ENCODE measurements at regions not wholly inside any gene's neighbourhood (a gene's known extent, or its start where the extent isn't known, plus 50 kb on each side); places are given as distances from the start of the nearest gene placed in this dataset.
A peak's percentile ranks its signal among the peaks of the same experiment; 100 is the strongest.

DNA sequence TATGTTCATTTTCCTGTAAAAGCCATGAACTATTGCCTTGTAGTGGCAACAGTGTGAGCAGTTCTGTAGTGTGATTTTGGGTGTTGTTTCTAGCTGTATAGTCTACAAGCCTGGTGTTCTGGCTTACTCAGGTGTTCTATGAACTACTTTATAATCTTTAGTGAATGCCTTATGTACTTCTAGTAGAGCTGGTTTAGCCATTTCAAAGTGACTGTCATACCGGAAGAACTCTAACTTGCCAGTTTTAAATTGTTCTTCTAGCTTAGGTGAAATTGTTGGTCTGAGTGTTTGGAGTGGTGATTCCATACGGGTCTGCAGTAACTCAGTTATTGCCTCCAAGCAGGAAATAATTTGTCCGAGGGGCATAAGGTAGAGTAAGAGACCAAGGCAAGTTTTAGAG lies 150.2 kb upstream of the ZNF184 start:
- Mint-ChIP-seq H3K4me3 (ENCODE audit: unreplicated experiment) (no peak overlapping the region), H3K36me3 (ENCODE audit: insufficient read depth, unreplicated experiment) (peaks cover 3% of the 10 kb centered on the region), H3K27me3 (ENCODE audit: insufficient read depth, unreplicated experiment) (peaks cover 3% of the 10 kb centered on the region), H3K27ac (ENCODE audit: unreplicated experiment) (no peak overlapping the region), H3K9me3 (ENCODE audit: unreplicated experiment) (no peaks in the 10 kb centered on the region), H3K4me1 (ENCODE audit: low read depth, unreplicated experiment) (peaks cover 16% of the 10 kb centered on the region)
- no peaks in the 10 kb centered on the region; the same call in 1 of the 2 replicates for H3K36me3 ChIP-seq (ENCODE audit: control insufficient read depth, insufficient read depth, low read length)
- H3K4me1 ChIP-seq, result peaks cover 21% of the 10 kb centered on the region
- intact Hi-C loops (cut with micrococcal nuclease; ENCODE audit: unreplicated experiment), result no loop called here
- ChIA-PET CTCF (no interaction called here), POLR2A (interaction anchor here (0.5 kb wide), 1 partner anchor 1287 kb away, joined by 3 read pairs; no protein-coding TSS in a partner anchor)
- no peaks in the 10 kb centered on the region for H3K27me3 ChIP-seq (replicated peaks; ENCODE audit: control insufficient read depth, insufficient read depth, low read length)
- no peaks in the 10 kb centered on the region for H3K9me3 ChIP-seq
- BruUV-seq (replicated peaks), result no TSS peak
- H3K4me3 ChIP-seq (ENCODE audit: low read depth, low read length), result no peak overlapping the region
- TF ChIP-seq, protein P1, sequence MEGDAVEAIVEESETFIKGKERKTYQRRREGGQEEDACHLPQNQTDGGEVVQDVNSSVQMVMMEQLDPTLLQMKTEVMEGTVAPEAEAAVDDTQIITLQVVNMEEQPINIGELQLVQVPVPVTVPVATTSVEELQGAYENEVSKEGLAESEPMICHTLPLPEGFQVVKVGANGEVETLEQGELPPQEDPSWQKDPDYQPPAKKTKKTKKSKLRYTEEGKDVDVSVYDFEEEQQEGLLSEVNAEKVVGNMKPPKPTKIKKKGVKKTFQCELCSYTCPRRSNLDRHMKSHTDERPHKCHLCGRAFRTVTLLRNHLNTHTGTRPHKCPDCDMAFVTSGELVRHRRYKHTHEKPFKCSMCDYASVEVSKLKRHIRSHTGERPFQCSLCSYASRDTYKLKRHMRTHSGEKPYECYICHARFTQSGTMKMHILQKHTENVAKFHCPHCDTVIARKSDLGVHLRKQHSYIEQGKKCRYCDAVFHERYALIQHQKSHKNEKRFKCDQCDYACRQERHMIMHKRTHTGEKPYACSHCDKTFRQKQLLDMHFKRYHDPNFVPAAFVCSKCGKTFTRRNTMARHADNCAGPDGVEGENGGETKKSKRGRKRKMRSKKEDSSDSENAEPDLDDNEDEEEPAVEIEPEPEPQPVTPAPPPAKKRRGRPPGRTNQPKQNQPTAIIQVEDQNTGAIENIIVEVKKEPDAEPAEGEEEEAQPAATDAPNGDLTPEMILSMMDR (IDR thresholded peaks at IDR 0.05; ENCODE audit: insufficient read depth in 1 of 2, low read depth in 1 of 2, low read length in 1 of 2, severe bottlenecking in 1 of 2, unreplicated experiment in 1 of 2), result no peak
- no peak for DNase-seq

DNA sequence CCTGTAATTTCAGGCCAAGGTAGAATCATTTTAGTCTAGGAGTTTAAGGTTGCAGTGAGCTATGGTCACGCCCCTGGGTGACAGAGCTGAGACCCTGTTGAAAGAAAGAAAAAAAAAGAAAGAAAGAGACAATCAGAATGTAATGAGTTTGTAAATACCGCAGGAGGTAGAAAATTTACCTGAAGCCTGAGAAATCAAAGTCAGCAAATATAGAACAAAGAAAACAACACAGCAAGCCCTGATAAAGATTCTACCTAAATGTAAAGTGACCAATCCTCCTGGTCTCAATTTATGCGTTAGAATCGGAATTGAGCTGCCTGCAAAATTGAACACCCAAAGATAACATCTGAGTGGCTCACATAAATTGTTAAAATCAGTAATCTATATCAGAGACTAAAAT lies 146.5 kb upstream of the ZNF184 start:
- Mint-ChIP-seq H3K4me1 (ENCODE audit: low read depth, unreplicated experiment) (peaks cover 6% of the 10 kb centered on the region), H3K9me3 (ENCODE audit: unreplicated experiment) (no peaks in the 10 kb centered on the region), H3K4me3 (ENCODE audit: unreplicated experiment) (no peak overlapping the region), H3K27me3 (ENCODE audit: insufficient read depth, unreplicated experiment) (peaks cover 3% of the 10 kb centered on the region), H3K36me3 (ENCODE audit: insufficient read depth, unreplicated experiment) (peaks cover 8% of the 10 kb centered on the region), H3K27ac (ENCODE audit: unreplicated experiment) (no peak overlapping the region)
- intact Hi-C loops (cut with micrococcal nuclease; ENCODE audit: unreplicated experiment), result loop anchor here (5.0 kb wide), 1 partner anchor 133 kb away; no protein-coding TSS in a partner anchor
- no peak for DNase-seq
- CTCF ChIA-PET, result no interaction called here
- POLR2A ChIA-PET, result no interaction called here
- peaks cover 2% of the 10 kb centered on the region; the same call in 1 of the 2 replicates for H3K4me1 ChIP-seq
- no peak overlapping the region for H3K4me3 ChIP-seq (ENCODE audit: low read depth, low read length)
- BruUV-seq (replicated peaks), result no TSS peak
- no peaks in the 10 kb centered on the region for H3K9me3 ChIP-seq
- no peaks in the 10 kb centered on the region for H3K36me3 ChIP-seq (ENCODE audit: control insufficient read depth, insufficient read depth, low read length)
- TF ChIP-seq, protein P1 (IDR thresholded peaks at IDR 0.05; ENCODE audit: insufficient read depth in 1 of 2, low read depth in 1 of 2, low read length in 1 of 2, severe bottlenecking in 1 of 2, unreplicated experiment in 1 of 2), result no peak
- H3K27me3 ChIP-seq (replicated peaks; ENCODE audit: control insufficient read depth, insufficient read depth, low read length), result no peaks in the 10 kb centered on the region

DNA sequence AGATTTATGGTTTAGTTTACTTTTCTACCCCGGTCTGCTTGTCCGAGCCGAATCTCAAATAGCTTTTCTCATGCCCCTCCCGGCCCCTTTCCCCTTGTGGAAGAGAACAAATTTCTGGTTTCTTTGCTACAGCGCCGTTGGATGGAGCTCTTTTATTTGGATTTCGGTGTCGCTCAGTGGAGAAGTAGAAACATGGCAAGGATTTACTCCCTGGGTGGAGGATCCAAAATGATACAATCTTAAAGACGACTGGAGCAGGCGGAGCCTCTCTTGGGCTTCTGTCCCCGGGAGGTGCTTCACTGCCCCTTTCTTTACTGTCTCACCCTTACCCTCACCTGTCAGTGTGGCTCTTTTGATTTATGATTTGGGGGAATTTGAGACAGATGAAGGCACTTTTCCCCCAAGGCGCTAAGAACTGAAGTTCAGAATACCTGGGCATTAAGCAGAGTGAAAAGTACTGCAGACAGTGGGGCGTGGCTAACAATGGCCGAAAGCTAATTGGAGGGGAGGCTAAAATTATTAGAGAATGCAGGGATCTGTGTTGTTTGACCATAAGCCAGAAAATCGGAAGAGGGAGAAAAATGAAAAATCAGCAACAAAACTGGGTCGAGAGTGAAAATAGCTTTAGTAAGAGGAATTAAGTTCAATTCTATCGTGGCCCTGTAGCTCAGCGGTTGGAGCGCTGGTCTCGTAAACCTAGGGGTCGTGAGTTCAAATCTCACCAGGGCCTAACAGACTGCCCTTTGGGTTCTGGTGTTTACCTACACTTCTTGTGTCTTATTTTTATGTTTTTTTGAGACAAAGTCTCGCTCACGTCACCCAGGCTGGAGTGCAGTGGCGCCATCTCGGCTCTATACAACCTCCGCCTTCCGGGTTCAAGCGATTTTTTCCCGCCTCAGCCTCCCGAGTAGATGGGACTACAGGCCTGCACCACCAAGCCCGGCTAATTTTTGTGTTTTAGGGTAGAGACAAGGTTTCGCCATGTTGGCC lies 145.1 kb upstream of the ZNF184 start:
- H3K36me3 ChIP-seq (ENCODE audit: control insufficient read depth, insufficient read depth, low read length), result no peaks in the 10 kb centered on the region
- POLR2A ChIA-PET, result interaction anchor here (0.7 kb wide), 1 partner anchor 13 kb away, joined by 3 read pairs; no protein-coding TSS in a partner anchor
- TF ChIP-seq, protein P1 (IDR thresholded peaks at IDR 0.05; ENCODE audit: insufficient read depth in 1 of 2, low read depth in 1 of 2, low read length in 1 of 2, severe bottlenecking in 1 of 2, unreplicated experiment in 1 of 2), result peak in 1 of 2 experiments; percentile 22
- Mint-ChIP-seq H3K27me3 (ENCODE audit: insufficient read depth, unreplicated experiment) (peaks cover 3% of the 10 kb centered on the region), H3K4me1 (ENCODE audit: low read depth, unreplicated experiment) (peaks cover 6% of the 10 kb centered on the region), H3K9me3 (ENCODE audit: unreplicated experiment) (no peaks in the 10 kb centered on the region), H3K36me3 (ENCODE audit: insufficient read depth, unreplicated experiment) (peaks cover 8% of the 10 kb centered on the region), H3K27ac (ENCODE audit: unreplicated experiment) (peak overlapping the region; percentile 42), H3K4me3 (ENCODE audit: unreplicated experiment) (peak overlapping the region; percentile 86)
- no peaks in the 10 kb centered on the region for H3K4me1 ChIP-seq
- peak; percentile 46 to 50 for DNase-seq
- no TSS peak for BruUV-seq (replicated peaks)
- CTCF ChIA-PET, result interaction anchor here (0.5 to 2.0 kb wide), 7 partner anchors 9 to 441 kb away, joined by 3 to 13 read pairs (median 3); no protein-coding TSS in a partner anchor
- intact Hi-C loops (cut with micrococcal nuclease; ENCODE audit: unreplicated experiment), result loop anchor here (5.0 kb wide), 1 partner anchor 134 kb away; no protein-coding TSS in a partner anchor
- H3K9me3 ChIP-seq, result no peaks in the 10 kb centered on the region
- peak overlapping the region; percentile 33 for H3K4me3 ChIP-seq (ENCODE audit: low read depth, low read length)
- no peaks in the 10 kb centered on the region for H3K27me3 ChIP-seq (replicated peaks; ENCODE audit: control insufficient read depth, insufficient read depth, low read length)
